H1 (cell line): ENCODE measurements at regions not wholly inside any gene's neighbourhood (a gene's known extent, or its start where the extent isn't known, plus 50 kb on each side); places are given as distances from the start of the nearest gene placed in this dataset.
"Not testable (repeated sequence)": the region's sequence is repeated elsewhere in the genome, so short reads cannot be mapped to it uniquely, and the experiment has no call there.

Source experiments
- CTCF ChIA-PET: fragments of 300-600 bp; sonication (Branson Sonifier 250); formaldehyde crosslinking; loops from one replicate; lab custom pipeline; 2021; ENCODE audit not compliant: partially characterized antibody; lab: Charles Lee
- POLR2A ChIA-PET: fragments of 300-600 bp; sonication (Branson Sonifier 250); formaldehyde crosslinking; loops from one replicate; lab custom pipeline; 2021; ENCODE audit warnings: inconsistent platforms; ENCODE audit not compliant: partially characterized antibody; lab: Charles Lee
- DNase-seq, 2 experiments: peaks; one replicate each; pipeline versions ENCODE4 v3.0.0 to v3.0.0-alpha.2; 2010 to 2022; ENCODE audit warnings: low spot score in 2 of 2, low read depth in 1 of 2, mixed read lengths in 1 of 2
- FAIRE-seq: peaks from 2 replicates; lab custom pipeline; 2011; peaks lifted over from hg19 to GRCh38; lab: Jason Lieb, UNC
- H2AFZ ChIP-seq: 2 replicates; pipeline ENCODE4 v1.8.1; 2012; ENCODE audit warnings: low read length, inconsistent platforms
- H2AK5ac ChIP-seq: 2 replicates; pipeline ENCODE4 v1.6.1; 2013; ENCODE audit warnings: low read depth, low read length
- H2BK120ac ChIP-seq: replicated peaks from 2 replicates; pipeline ENCODE3; 2013; ENCODE audit warnings: low read depth, low read length, inconsistent platforms
- H2BK12ac ChIP-seq: 2 replicates; pipeline ENCODE4 v1.6.1; 2013; ENCODE audit warnings: low read depth, low read length
- H2BK15ac ChIP-seq: 2 replicates; pipeline ENCODE4 v1.6.1; 2013; ENCODE audit warnings: low read length
- H2BK20ac ChIP-seq: 2 replicates; pipeline ENCODE4 v1.6.1; 2013; ENCODE audit warnings: low read length
- H2BK5ac ChIP-seq: 2 replicates; pipeline ENCODE4 v1.6.1; 2013; ENCODE audit warnings: low read depth, low read length
- H3K14ac ChIP-seq: 2 replicates; pipeline ENCODE4 v1.6.1; 2013; ENCODE audit warnings: inconsistent platforms; ENCODE audit not compliant: insufficient read length
- H3K18ac ChIP-seq: 2 replicates; pipeline ENCODE4 v1.6.1; 2013; ENCODE audit warnings: low read length; ENCODE audit errors: extremely low read depth
- H3K23ac ChIP-seq: 2 replicates; pipeline ENCODE4 v1.6.1; 2013; ENCODE audit warnings: inconsistent platforms; ENCODE audit not compliant: insufficient read length
- H3K23me2 ChIP-seq: 2 replicates; pipeline ENCODE4 v1.6.1; 2013; ENCODE audit warnings: low read depth, low read length
- H3K27ac ChIP-seq: 2 replicates; pipeline ENCODE4 v1.6.1; 2011; ENCODE audit warnings: low read depth, low read length, inconsistent platforms
- H3K27me3 ChIP-seq, 4 experiments: replicated peaks in 1 of 4; 1 replicate in 1 of 4; 2 replicates in 3 of 4; pipeline versions ENCODE4 v1.6.1 to v1.8.1; 2011 to 2013; ENCODE audit warnings: low read length in 3 of 4, mild to moderate bottlenecking in 3 of 4, inconsistent platforms in 2 of 4, mixed read lengths in 2 of 4, moderate library complexity in 1 of 4; ENCODE audit not compliant: control insufficient read depth in 3 of 4, insufficient read depth in 3 of 4; ENCODE audit errors: extremely low read depth in 1 of 4
- H3K36me3 ChIP-seq, 4 experiments: 2 replicates each; pipeline versions ENCODE4 v1.6.1 to v1.8.1; 2011 to 2013; ENCODE audit warnings: mild to moderate bottlenecking in 4 of 4, low read length in 3 of 4, moderate library complexity in 2 of 4, control low read depth in 1 of 4, inconsistent platforms in 1 of 4; ENCODE audit not compliant: insufficient read depth in 4 of 4, control insufficient read depth in 2 of 4
- H3K4ac ChIP-seq: replicated peaks from 2 replicates; pipeline ENCODE3; 2013; ENCODE audit warnings: low read length, low read depth, mixed read lengths, inconsistent platforms; ENCODE audit not compliant: insufficient read length
- H3K4me1 ChIP-seq, 4 experiments: replicated peaks in 1 of 4; 1 replicate in 1 of 4; 2 replicates in 3 of 4; pipeline versions ENCODE4 v1.6.1 to v1.8.1; 2011 to 2013; ENCODE audit warnings: low read length in 3 of 4, inconsistent platforms in 2 of 4, mixed read lengths in 1 of 4; ENCODE audit not compliant: insufficient read depth in 4 of 4, control insufficient read depth in 3 of 4
- H3K4me2 ChIP-seq, 2 experiments: 2 replicates each; pipeline versions ENCODE4 v1.6.1 to v1.8.1; 2011 to 2013; ENCODE audit warnings: low read depth in 2 of 2, low read length in 2 of 2, control low read depth in 1 of 2, inconsistent platforms in 1 of 2, mild to moderate bottlenecking in 1 of 2; ENCODE audit not compliant: insufficient read depth in 1 of 2
- H3K4me3 ChIP-seq, 4 experiments: fragments of 200-600, 300-600 bp in 1 of 4; sonication (generic), shearing (Covaris generic), sonication (Bioruptor Twin) in 1 of 4; 2 replicates each; pipeline versions ENCODE4 v1.5.1 to v1.8.1; 2011 to 2016; ENCODE audit warnings: low read length in 4 of 4, low read depth in 3 of 4, control low read depth in 2 of 4, inconsistent platforms in 2 of 4, mild to moderate bottlenecking in 2 of 4, mixed read lengths in 1 of 4, moderate library complexity in 1 of 4; ENCODE audit not compliant: insufficient read depth in 2 of 4; ENCODE audit errors: extremely low read depth in 1 of 4
- H3K56ac ChIP-seq: replicated peaks from 2 replicates; pipeline ENCODE3; 2013; ENCODE audit warnings: low read depth, mild to moderate bottlenecking, mixed read lengths, low read length, inconsistent platforms; ENCODE audit not compliant: insufficient read length
- H3K79me1 ChIP-seq: 2 replicates; pipeline ENCODE4 v1.6.1; 2013; ENCODE audit warnings: low read depth, low read length, control low read depth
- H3K79me2 ChIP-seq, 2 experiments: 2 replicates each; pipeline versions ENCODE4 v1.6.1 to v1.8.1; 2012 to 2013; ENCODE audit warnings: low read length in 2 of 2, mild to moderate bottlenecking in 2 of 2, inconsistent platforms in 1 of 2; ENCODE audit not compliant: insufficient read depth in 2 of 2, control insufficient read depth in 1 of 2
- H3K9ac ChIP-seq, 4 experiments: replicated peaks in 1 of 4; 1 replicate in 1 of 4; 2 replicates in 3 of 4; pipeline versions ENCODE4 v1.6.1 to v1.8.1; 2011 to 2013; ENCODE audit warnings: low read depth in 3 of 4, low read length in 3 of 4, control low read depth in 2 of 4, mild to moderate bottlenecking in 2 of 4, moderate library complexity in 2 of 4, inconsistent platforms in 1 of 4; ENCODE audit errors: extremely low read depth in 1 of 4
- H3K9me3 ChIP-seq, 2 experiments: 2 replicates each; pipeline versions ENCODE4 v1.6.1 to v1.8.1; 2012 to 2013; ENCODE audit warnings: mild to moderate bottlenecking in 2 of 2, moderate library complexity in 2 of 2, control low read depth in 1 of 2, inconsistent platforms in 1 of 2, low read depth in 1 of 2, low read length in 1 of 2, mixed read lengths in 1 of 2; ENCODE audit not compliant: insufficient read depth in 2 of 2
- H4K20me1 ChIP-seq, 2 experiments: replicated peaks in 1 of 2; 2 replicates each; pipeline versions ENCODE3 to v1.8.1; 2011 to 2013; ENCODE audit warnings: inconsistent platforms in 2 of 2, low read length in 2 of 2, mild to moderate bottlenecking in 1 of 2; ENCODE audit not compliant: insufficient read depth in 2 of 2, control insufficient read depth in 1 of 2
- H4K5ac ChIP-seq: 2 replicates; pipeline ENCODE4 v1.6.1; 2013; ENCODE audit warnings: low read length, low read depth, mixed read lengths, inconsistent platforms; ENCODE audit not compliant: insufficient read length
- H4K8ac ChIP-seq: 2 replicates; pipeline ENCODE4 v1.8.0; 2013; ENCODE audit warnings: mild to moderate bottlenecking, moderate library complexity, low read length, inconsistent platforms; ENCODE audit not compliant: insufficient read depth; ENCODE audit errors: extremely low read depth
- H4K91ac ChIP-seq: replicated peaks from 2 replicates; pipeline ENCODE3; 2013; ENCODE audit warnings: low read length, mixed read lengths, inconsistent platforms; ENCODE audit not compliant: insufficient read length
- BCL11A ChIP-seq, 2 experiments: IDR thresholded peaks; one replicate each; pipeline ENCODE4 v1.6.1; 2011; ENCODE audit warnings: low read depth in 2 of 2, low read length in 2 of 2, mild to moderate bottlenecking in 2 of 2
- KDM1A ChIP-seq: fragments of 200-600, 300-600 bp; sonication (generic); IDR thresholded peaks from 2 replicates; pipeline ENCODE4 v1.7.1; 2016; ENCODE audit warnings: mild to moderate bottlenecking, low read length, borderline replicate concordance
- MAFK ChIP-seq: IDR thresholded peaks from 2 replicates; pipeline ENCODE4 v1.6.1; 2012; ENCODE audit warnings: low read depth, mild to moderate bottlenecking, improper control_type of control experiment, low read length
- WGBS, 2 experiments: shearing (Covaris generic) in 1 of 2; methylation state at CpG; one replicate each; pipeline versions ENCODE4 v1.1.6 to v1.1.7; 2013 to 2015; ENCODE audit warnings: low lambda C conversion rate in 2 of 2, mixed read lengths in 2 of 2, inconsistent platforms in 1 of 2, low coverage in 1 of 2, missing lambda C conversion rate in 1 of 2; ENCODE audit not compliant: insufficient replicate concordance in 2 of 2, insufficient coverage in 1 of 2, insufficient read length in 1 of 2; ENCODE audit errors: extremely low coverage in 1 of 2, missing lambda C conversion rate in 1 of 2; 5-methylcytosine and 5-hydroxymethylcytosine counted together
- TF ChIP-seq, protein P1 (sequence below): IDR thresholded peaks from 2 replicates; pipeline ENCODE4 v1.6.1; 2012; ENCODE audit warnings: inconsistent platforms
- TF ChIP-seq, protein P2 (sequence below): IDR thresholded peaks from 2 replicates; pipeline ENCODE4 v1.6.1; 2011; ENCODE audit warnings: low read length, improper control_type of control experiment
- TF ChIP-seq, protein P3 (sequence below): IDR thresholded peaks from 2 replicates; pipeline ENCODE4 v1.6.1; 2012; ENCODE audit warnings: inconsistent platforms

DNA sequence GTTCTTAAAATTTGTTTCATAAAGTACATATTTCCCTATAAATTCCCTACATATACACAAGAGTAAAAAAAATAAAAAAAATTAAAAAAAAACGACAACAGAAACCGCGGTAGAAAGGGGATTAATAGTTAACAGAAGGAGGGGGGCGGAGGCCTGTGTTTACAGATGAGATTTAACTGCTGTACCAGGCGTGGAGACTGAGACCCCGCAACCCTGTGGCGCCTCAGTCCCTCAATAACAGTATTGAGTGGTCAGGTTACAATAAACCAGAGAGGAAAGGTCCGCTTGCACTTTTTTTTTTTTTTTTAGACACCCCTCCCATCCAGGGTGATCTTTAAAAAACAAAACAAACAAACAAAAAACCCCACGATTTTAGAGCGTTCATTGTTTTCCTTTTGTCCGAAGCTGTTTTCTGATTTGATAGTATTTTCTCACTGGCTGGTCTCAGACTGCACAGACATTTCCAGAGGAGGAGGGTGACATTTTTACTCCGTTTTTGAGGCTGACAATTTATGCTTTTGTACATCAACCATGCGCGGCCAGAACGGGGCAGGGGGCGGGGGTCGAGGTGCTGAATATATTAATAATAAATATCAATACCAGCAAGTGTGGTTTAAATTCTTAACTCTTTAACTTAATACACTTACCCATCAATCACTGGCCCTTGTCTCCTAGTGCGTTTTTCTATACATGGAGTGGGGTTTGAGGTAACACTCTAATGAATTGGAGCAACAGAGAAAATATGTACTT is 1223.9 kb downstream of the BRINP3 start (continued):
- TF ChIP-seq, protein P1, sequence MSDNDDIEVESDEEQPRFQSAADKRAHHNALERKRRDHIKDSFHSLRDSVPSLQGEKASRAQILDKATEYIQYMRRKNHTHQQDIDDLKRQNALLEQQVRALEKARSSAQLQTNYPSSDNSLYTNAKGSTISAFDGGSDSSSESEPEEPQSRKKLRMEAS: no peak
- TF ChIP-seq KDM1A (no peak), BCL11A (IDR thresholded peaks at IDR 0.05; ENCODE audit: low read depth in 2 of 2, low read length in 2 of 2) (no peak), MAFK (no peak)
- TF ChIP-seq, protein P2, sequence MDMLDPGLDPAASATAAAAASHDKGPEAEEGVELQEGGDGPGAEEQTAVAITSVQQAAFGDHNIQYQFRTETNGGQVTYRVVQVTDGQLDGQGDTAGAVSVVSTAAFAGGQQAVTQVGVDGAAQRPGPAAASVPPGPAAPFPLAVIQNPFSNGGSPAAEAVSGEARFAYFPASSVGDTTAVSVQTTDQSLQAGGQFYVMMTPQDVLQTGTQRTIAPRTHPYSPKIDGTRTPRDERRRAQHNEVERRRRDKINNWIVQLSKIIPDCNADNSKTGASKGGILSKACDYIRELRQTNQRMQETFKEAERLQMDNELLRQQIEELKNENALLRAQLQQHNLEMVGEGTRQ: no peak
- TF ChIP-seq, protein P3, sequence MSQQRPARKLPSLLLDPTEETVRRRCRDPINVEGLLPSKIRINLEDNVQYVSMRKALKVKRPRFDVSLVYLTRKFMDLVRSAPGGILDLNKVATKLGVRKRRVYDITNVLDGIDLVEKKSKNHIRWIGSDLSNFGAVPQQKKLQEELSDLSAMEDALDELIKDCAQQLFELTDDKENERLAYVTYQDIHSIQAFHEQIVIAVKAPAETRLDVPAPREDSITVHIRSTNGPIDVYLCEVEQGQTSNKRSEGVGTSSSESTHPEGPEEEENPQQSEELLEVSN: no peak

DNA sequence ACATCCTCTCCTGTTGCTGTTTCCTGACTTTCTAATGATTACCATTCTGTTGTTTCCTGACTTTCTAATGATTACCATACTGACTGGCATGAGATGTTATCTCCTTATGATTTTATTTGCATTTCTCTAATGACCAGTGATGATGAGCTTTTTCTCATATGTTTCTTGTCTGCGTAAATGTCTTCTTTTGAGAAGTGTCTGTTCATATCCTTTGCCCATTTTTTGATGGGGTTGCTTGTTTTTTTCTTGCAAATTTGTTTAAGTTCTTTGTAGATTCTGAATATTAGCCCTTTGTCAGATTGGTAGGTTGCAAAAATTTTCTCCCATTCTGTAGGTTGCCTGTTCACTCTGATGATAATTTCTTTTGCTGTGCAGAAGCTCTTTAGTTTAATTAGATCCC is 1216.5 kb downstream of the BRINP3 start:
- H2BK5ac ChIP-seq, H3K4me1 ChIP-seq, H4K20me1 ChIP-seq, H2BK12ac ChIP-seq, H3K56ac ChIP-seq, H3K14ac ChIP-seq, H3K23me2 ChIP-seq, H4K91ac ChIP-seq, H3K18ac ChIP-seq, H4K5ac ChIP-seq, H3K4ac ChIP-seq, CTCF ChIA-PET, H3K23ac ChIP-seq, DNase-seq, H4K8ac ChIP-seq, H3K4me2 ChIP-seq, H3K36me3 ChIP-seq, H2AK5ac ChIP-seq, H3K27me3 ChIP-seq, H2BK120ac ChIP-seq, H3K9ac ChIP-seq, H2BK20ac ChIP-seq, H3K4me3 ChIP-seq, H2AFZ ChIP-seq, POLR2A ChIA-PET, H2BK15ac ChIP-seq, H3K27ac ChIP-seq, H3K9me3 ChIP-seq, H3K79me2 ChIP-seq, FAIRE-seq, H3K79me1 ChIP-seq: not testable (repeated sequence)
- 92% methylated on average over 1 of the region's 1 CpG; no CpG with 5 or more reads in 1 of the 2 experiments for WGBS, 2 experiments
